ENCODE measurements at regions not wholly inside any gene's neighbourhood (a gene's known extent, or its start where the extent isn't known, plus 50 kb on each side); places are given as distances from the start of the nearest gene placed in this dataset.

GRCh38 chr3:26807272-26807671, 184.7 kb downstream of the LRRC3B start:
- H3K4me3 ChIP-seq (replicated peaks in 1 of 3; ENCODE audit: insufficient read depth in 1 of 3, low read depth in 2 of 3, low read length in 3 of 3), result no peak overlapping the region
- no peak overlapping the region for H3K9ac ChIP-seq (ENCODE audit: insufficient read depth, low read depth, low read length)
- H3K4me1 ChIP-seq (ENCODE audit: insufficient read depth, low read length), result no peaks in the 10 kb centered on the region
- no peak overlapping the region for H3K27ac ChIP-seq (ENCODE audit: extremely low read length, insufficient read depth, low read length)
- 6% methylated on average over 1 of the region's 1 CpG for WGBS (ENCODE audit: low lambda C conversion rate)
- ChIA-PET CTCF (ENCODE audit: low intra/inter-chr PET ratio, low total read pairs) (no interaction called here), POLR2A (no interaction called here)
- intact Hi-C loops (cut with micrococcal nuclease; ENCODE audit: unreplicated experiment), result no loop called here
- TF ChIP-seq NFAT5 (CRISPR knock-in tag; IDR thresholded peaks at IDR 0.05) (no peak), SMARCE1 (IDR thresholded peaks at IDR 0.05; ENCODE audit: borderline replicate concordance) (no peak), TARDBP (CRISPR knock-in tag; IDR thresholded peaks at IDR 0.05) (no peak), PAXIP1 (CRISPR knock-in tag; conservative IDR thresholded peaks at IDR 0.05) (no peak)
- H3K79me2 ChIP-seq (ENCODE audit: insufficient read depth, low read length), result no peaks in the 10 kb centered on the region
- H2AFZ ChIP-seq (ENCODE audit: low read length), result no peak overlapping the region
- FAIRE-seq (no peak), ATAC-seq (no peak), DNase-seq (ENCODE audit: low spot score) (no peak)
- no TSS peak for BruUV-seq (replicated peaks)
- H3K4me2 ChIP-seq (ENCODE audit: low read depth, low read length), result no peak overlapping the region
- H4K20me1 ChIP-seq (ENCODE audit: insufficient read depth, low read length), result no peaks in the 10 kb centered on the region
- no peaks in the 10 kb centered on the region for H3K27me3 ChIP-seq (ENCODE audit: control insufficient read depth in 1 of 2, insufficient read depth in 2 of 2, low read length in 2 of 2)
- in situ Hi-C loops (cut with HindIII; ENCODE audit: extremely low pct_ligation_motif_present, low pct_unique_long_range_greater_than_20kb), result no loop called here
- no peaks in the 10 kb centered on the region for H3K36me3 ChIP-seq (replicated peaks in 1 of 2; ENCODE audit: control insufficient read depth in 1 of 2, insufficient read depth in 2 of 2, low read length in 2 of 2)
- no peaks in the 10 kb centered on the region for H3K9me3 ChIP-seq (ENCODE audit: low read length)

Data from HepG2 (cell line).